ENCODE measurements at regions not wholly inside any gene's neighbourhood (a gene's known extent, or its start where the extent isn't known, plus 50 kb on each side); places are given as distances from the start of the nearest gene placed in this dataset.

DNA sequence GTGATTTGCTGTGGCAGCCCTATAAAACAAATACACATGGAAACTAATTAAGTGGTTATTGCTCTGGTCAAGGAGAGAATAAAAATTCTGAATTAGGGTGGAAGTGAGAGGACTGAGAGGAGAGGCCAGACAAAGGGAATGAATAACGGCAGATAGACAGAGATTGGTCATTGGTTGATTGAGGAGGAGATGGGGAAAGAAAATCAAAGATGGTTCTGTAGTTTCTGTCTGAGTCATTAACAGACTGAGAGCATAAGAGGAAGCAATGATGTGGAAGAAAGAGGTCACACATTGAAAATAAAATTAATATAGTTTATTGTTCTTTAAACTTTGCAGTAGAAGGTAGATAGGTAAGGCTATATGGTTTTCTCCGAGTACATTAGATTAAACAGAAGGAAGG is 469.8 kb downstream of the ACTL7B start:
- TF ChIP-seq ZNF274 (IDR thresholded peaks at IDR 0.05; ENCODE audit: low read length): no peak
- no peak for TF ChIP-seq ZNF274 (tag by site-specific recombination; IDR thresholded peaks at IDR 0.05; ENCODE audit: borderline replicate concordance)
- TF ChIP-seq, protein P1, sequence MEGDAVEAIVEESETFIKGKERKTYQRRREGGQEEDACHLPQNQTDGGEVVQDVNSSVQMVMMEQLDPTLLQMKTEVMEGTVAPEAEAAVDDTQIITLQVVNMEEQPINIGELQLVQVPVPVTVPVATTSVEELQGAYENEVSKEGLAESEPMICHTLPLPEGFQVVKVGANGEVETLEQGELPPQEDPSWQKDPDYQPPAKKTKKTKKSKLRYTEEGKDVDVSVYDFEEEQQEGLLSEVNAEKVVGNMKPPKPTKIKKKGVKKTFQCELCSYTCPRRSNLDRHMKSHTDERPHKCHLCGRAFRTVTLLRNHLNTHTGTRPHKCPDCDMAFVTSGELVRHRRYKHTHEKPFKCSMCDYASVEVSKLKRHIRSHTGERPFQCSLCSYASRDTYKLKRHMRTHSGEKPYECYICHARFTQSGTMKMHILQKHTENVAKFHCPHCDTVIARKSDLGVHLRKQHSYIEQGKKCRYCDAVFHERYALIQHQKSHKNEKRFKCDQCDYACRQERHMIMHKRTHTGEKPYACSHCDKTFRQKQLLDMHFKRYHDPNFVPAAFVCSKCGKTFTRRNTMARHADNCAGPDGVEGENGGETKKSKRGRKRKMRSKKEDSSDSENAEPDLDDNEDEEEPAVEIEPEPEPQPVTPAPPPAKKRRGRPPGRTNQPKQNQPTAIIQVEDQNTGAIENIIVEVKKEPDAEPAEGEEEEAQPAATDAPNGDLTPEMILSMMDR (tag by site-specific recombination; IDR thresholded peaks at IDR 0.05): no peak
- no peak for TF ChIP-seq ZNF174 (tag by site-specific recombination; IDR thresholded peaks at IDR 0.05)
- TF ChIP-seq, protein P2, sequence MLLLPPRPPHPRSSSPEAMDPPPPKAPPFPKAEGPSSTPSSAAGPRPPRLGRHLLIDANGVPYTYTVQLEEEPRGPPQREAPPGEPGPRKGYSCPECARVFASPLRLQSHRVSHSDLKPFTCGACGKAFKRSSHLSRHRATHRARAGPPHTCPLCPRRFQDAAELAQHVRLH (tag by site-specific recombination; IDR thresholded peaks at IDR 0.05): no peak
- TF ChIP-seq ZNF292 (tag by site-specific recombination; IDR thresholded peaks at IDR 0.05; ENCODE audit: borderline replicate concordance, low read depth): no peak
- TF ChIP-seq, protein P3, sequence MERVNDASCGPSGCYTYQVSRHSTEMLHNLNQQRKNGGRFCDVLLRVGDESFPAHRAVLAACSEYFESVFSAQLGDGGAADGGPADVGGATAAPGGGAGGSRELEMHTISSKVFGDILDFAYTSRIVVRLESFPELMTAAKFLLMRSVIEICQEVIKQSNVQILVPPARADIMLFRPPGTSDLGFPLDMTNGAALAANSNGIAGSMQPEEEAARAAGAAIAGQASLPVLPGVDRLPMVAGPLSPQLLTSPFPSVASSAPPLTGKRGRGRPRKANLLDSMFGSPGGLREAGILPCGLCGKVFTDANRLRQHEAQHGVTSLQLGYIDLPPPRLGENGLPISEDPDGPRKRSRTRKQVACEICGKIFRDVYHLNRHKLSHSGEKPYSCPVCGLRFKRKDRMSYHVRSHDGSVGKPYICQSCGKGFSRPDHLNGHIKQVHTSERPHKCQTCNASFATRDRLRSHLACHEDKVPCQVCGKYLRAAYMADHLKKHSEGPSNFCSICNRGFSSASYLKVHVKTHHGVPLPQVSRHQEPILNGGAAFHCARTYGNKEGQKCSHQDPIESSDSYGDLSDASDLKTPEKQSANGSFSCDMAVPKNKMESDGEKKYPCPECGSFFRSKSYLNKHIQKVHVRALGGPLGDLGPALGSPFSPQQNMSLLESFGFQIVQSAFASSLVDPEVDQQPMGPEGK (tag by site-specific recombination; IDR thresholded peaks at IDR 0.05): no peak
- no peak for TF ChIP-seq SCRT1 (tag by site-specific recombination; IDR thresholded peaks at IDR 0.05; ENCODE audit: borderline replicate concordance)
- TF ChIP-seq SP2 (tag by site-specific recombination; IDR thresholded peaks at IDR 0.05): no peak
- no peak for TF ChIP-seq SALL2 (tag by site-specific recombination; IDR thresholded peaks at IDR 0.05; ENCODE audit: borderline replicate concordance)
- TF ChIP-seq TRIM28 (IDR thresholded peaks at IDR 0.05; ENCODE audit: borderline replicate concordance, low read length): no peak
- TF ChIP-seq ZNF2 (tag by site-specific recombination; IDR thresholded peaks at IDR 0.05): no peak
- no peak for TF ChIP-seq MEIS1 (CRISPR knock-in tag; IDR thresholded peaks at IDR 0.05; ENCODE audit: borderline replicate concordance)
